ENCODE measurements at regions not wholly inside any gene's neighbourhood (a gene's known extent, or its start where the extent isn't known, plus 50 kb on each side); places are given as distances from the start of the nearest gene placed in this dataset.

DNA sequence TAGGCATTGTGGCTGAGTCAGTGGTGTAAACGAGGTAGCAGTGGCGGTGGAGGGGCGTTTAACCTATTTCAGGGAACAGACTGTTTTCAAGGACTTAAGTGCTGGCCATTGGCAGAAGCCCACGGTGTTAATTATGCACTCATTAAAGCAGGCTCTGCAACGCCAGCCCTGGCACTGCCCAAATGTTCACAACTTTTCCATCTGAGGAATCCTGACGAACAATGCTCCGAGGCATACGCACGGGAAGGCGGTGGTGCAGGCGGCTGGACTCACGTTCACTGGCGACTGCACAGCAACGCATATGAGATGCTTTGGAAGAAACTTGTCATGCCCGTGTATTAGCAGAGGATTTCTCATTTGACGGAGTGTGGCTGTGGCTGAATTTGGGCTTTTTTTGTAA is 70.6 kb upstream of the SLC24A4 start:
- TF ChIP-seq POLR2A (IDR thresholded peaks at IDR 0.05; ENCODE audit: low read depth) (no peak), POLR2AphosphoS5 (IDR thresholded peaks at IDR 0.05) (no peak)
- TF ChIP-seq, protein P1, sequence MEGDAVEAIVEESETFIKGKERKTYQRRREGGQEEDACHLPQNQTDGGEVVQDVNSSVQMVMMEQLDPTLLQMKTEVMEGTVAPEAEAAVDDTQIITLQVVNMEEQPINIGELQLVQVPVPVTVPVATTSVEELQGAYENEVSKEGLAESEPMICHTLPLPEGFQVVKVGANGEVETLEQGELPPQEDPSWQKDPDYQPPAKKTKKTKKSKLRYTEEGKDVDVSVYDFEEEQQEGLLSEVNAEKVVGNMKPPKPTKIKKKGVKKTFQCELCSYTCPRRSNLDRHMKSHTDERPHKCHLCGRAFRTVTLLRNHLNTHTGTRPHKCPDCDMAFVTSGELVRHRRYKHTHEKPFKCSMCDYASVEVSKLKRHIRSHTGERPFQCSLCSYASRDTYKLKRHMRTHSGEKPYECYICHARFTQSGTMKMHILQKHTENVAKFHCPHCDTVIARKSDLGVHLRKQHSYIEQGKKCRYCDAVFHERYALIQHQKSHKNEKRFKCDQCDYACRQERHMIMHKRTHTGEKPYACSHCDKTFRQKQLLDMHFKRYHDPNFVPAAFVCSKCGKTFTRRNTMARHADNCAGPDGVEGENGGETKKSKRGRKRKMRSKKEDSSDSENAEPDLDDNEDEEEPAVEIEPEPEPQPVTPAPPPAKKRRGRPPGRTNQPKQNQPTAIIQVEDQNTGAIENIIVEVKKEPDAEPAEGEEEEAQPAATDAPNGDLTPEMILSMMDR (IDR thresholded peaks at IDR 0.05), result no peak

Data from esophagus muscularis mucosa (tissue), 3 donors.